BE2C (cell line): ENCODE measurements at regions not wholly inside any gene's neighbourhood (a gene's known extent, or its start where the extent isn't known, plus 50 kb on each side); places are given as distances from the start of the nearest gene placed in this dataset.

Source experiments
- DNase-seq: peaks from one replicate; pipeline ENCODE4 v3.0.0-alpha.2; 2020
- H3K27me3 ChIP-seq: fragments of 250-450 bp; sonication (Bioruptor Pico); 2 replicates; pipeline ENCODE4 v1.5.1; 2020; ENCODE audit warnings: mild to moderate bottlenecking
- H3K36me3 ChIP-seq: fragments of 250-450 bp; sonication (Bioruptor Pico); 2 replicates; pipeline ENCODE4 v1.5.1; 2020; ENCODE audit warnings: mild to moderate bottlenecking
- H3K4me1 ChIP-seq: fragments of 250-450 bp; sonication (Bioruptor Pico); 2 replicates; pipeline ENCODE4 v1.5.1; 2020
- H3K4me3 ChIP-seq: 2 replicates; pipeline ENCODE4 v1.5.1; 2011; ENCODE audit warnings: low read depth, low read length
- H3K9me3 ChIP-seq: fragments of 250-450 bp; sonication (Bioruptor Pico); 2 replicates; pipeline ENCODE4 v1.5.1; 2020
- CTCF ChIP-seq: IDR thresholded peaks from 2 replicates; pipeline ENCODE4 v1.5.1; 2012; ENCODE audit warnings: mild to moderate bottlenecking, low read depth, low read length

GRCh38 chr1:106502659-106503058 is 553.8 kb upstream of the PRMT6 start:
- no peak for TF ChIP-seq CTCF
- Histone ChIP-seq H3K4me1 (no peaks in the 10 kb centered on the region), H3K36me3 (no peaks in the 10 kb centered on the region), H3K27me3 (no peaks in the 10 kb centered on the region), H3K9me3 (no peaks in the 10 kb centered on the region), H3K4me3 (no peak overlapping the region)
- no peak for DNase-seq

DNA sequence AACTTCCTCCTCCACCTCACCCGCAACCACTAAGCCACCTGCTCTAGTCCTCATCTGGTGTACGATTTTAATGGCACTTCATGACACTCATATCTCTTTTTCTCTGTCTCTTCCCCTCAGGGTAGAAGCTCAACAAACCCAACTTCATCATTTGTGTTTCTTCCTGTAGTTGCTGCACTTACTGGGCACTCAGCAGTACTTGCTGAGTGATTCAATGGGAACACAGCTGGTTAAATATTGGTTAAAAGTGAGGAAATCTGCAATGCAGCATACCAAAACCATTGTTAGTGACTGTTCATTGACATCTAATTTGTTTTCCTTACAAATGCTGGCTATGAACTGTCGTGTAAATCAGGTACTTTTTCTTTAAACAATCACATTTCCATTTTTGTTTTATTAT is 541.1 kb upstream of the PRMT6 start:
- TF ChIP-seq CTCF, result no peak
- no peaks in the 10 kb centered on the region for H3K27me3 ChIP-seq
- H3K4me3 ChIP-seq, result no peak overlapping the region
- H3K9me3 ChIP-seq, result no peaks in the 10 kb centered on the region
- DNase-seq, result no peak
- H3K4me1 ChIP-seq, result no peaks in the 10 kb centered on the region
- H3K36me3 ChIP-seq, result no peaks in the 10 kb centered on the region

DNA sequence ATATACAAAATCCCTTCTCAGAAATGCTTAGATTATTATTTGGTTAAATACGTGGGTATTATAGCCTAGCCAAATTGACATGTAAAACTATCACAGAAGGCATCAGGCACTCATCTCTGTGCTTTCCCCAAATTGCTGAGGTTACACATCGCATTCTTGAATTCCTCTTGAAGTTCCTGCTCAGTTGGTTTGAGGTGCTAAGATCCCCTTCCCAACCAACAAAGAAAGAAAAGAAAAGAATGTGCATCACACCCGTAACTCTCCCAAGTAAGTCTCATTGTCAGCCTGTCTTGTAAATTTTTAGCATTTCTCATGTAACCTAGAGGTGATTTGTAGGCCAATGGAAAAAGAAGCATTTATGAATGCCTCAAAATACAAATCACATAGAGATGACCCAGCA is 539.2 kb upstream of the PRMT6 start:
- Histone ChIP-seq H3K27me3 (no peaks in the 10 kb centered on the region), H3K9me3 (no peaks in the 10 kb centered on the region), H3K36me3 (no peaks in the 10 kb centered on the region), H3K4me1 (no peaks in the 10 kb centered on the region), H3K4me3 (no peak overlapping the region)
- no peak for DNase-seq
- TF ChIP-seq CTCF, result no peak

- no peak for DNase-seq
- Histone ChIP-seq H3K4me3 (no peak overlapping the region), H3K9me3 (no peaks in the 10 kb centered on the region), H3K36me3 (no peaks in the 10 kb centered on the region), H3K27me3 (no peaks in the 10 kb centered on the region), H3K4me1 (no peaks in the 10 kb centered on the region)
- TF ChIP-seq CTCF, result no peak
Observed at GRCh38 chr1:106523497-106523896, 533.0 kb upstream of the PRMT6 start.

- no peak overlapping the region for H3K4me3 ChIP-seq
- H3K4me1 ChIP-seq, result no peaks in the 10 kb centered on the region
- no peak for DNase-seq
- H3K27me3 ChIP-seq, result no peaks in the 10 kb centered on the region
- TF ChIP-seq CTCF, result no peak
- H3K9me3 ChIP-seq, result no peaks in the 10 kb centered on the region
- no peaks in the 10 kb centered on the region for H3K36me3 ChIP-seq
Observed at GRCh38 chr1:106524631-106525030, 531.8 kb upstream of the PRMT6 start.

DNA sequence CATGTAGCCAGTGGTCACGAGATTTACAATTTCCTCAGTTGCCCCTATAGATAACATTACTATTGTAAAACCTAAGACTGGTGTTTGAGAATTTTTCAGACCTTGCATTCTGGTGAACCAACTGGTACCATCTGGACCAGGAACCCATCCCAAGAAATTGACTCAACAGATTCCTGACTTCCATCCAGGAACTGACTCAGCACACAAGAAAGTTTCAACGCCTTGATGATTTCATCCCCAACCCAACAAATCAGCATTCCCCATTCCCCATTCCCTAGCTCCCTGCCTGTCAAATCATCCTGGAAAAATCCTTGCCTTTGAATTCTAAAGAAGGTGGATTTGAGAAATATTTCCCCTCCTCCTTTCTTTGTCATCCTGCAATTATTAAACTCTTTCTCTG is 529.8 kb upstream of the PRMT6 start:
- Histone ChIP-seq H3K4me3 (no peak overlapping the region), H3K9me3 (no peaks in the 10 kb centered on the region; the same call in 1 of the 2 replicates), H3K27me3 (no peaks in the 10 kb centered on the region), H3K36me3 (no peaks in the 10 kb centered on the region), H3K4me1 (no peaks in the 10 kb centered on the region)
- no peak for DNase-seq
- no peak for TF ChIP-seq CTCF
